NT2/D1 (cell line): ENCODE measurements at regions not wholly inside any gene's neighbourhood (a gene's known extent, or its start where the extent isn't known, plus 50 kb on each side); places are given as distances from the start of the nearest gene placed in this dataset.
"Not testable (repeated sequence)": the region's sequence is repeated elsewhere in the genome, so short reads cannot be mapped to it uniquely, and the experiment has no call there.

Experiments used
- YY1 ChIP-seq: IDR thresholded peaks from 2 replicates; pipeline ENCODE4 v1.6.1; 2011; ENCODE audit not compliant: insufficient read length, insufficient read depth
- ZNF274 ChIP-seq: IDR thresholded peaks from 2 replicates; pipeline ENCODE4 v1.6.1; 2011; ENCODE audit warnings: mild to moderate bottlenecking, low read depth, low read length

DNA sequence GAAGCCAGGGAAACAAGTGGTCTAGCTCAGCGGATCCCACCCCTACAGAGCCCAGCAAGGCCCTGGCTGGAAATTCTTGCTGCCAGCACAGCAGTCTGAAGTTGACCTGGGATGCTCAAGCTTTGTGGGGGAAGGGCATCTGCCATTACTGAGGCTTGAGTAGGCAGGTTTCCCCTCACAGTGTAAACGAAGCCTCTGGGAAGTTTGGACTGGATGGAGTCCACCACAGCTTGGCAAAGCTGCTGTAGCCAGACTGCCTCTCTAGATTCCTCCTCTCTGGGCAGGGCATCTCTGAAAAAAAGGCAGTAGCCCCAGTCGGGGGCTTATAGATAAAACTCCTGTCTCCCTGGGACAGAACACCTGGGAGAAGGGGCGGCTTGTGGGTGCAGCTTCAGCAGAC, 365.9 kb upstream of the SALL1 start:
- TF ChIP-seq ZNF274, YY1: not testable (repeated sequence)
